ENCODE measurements at regions not wholly inside any gene's neighbourhood (a gene's known extent, or its start where the extent isn't known, plus 50 kb on each side); places are given as distances from the start of the nearest gene placed in this dataset.

GRCh38 chr15:31852933-31853799 lies 177.1 kb upstream of the CHRNA7 start:
- no peak for TF ChIP-seq CTCF (IDR thresholded peaks at IDR 0.05)
- no peak for TF ChIP-seq EZH2 (IDR thresholded peaks at IDR 0.05; ENCODE audit: borderline replicate concordance, insufficient read depth, low read depth, low read length, poor library complexity, severe bottlenecking)

Data from B cell (primary cell).